ENCODE measurements at regions not wholly inside any gene's neighbourhood (a gene's known extent, or its start where the extent isn't known, plus 50 kb on each side); places are given as distances from the start of the nearest gene placed in this dataset.

GRCh38 chr3:18724456-18724855 lies 299.3 kb upstream of the SATB1 start:
- TF ChIP-seq CTCF (IDR thresholded peaks at IDR 0.05) (no peak), EP300 (IDR thresholded peaks at IDR 0.05) (no peak), POLR2A (IDR thresholded peaks at IDR 0.05) (no peak)

Data from suprapubic skin (tissue), 3 donors.